HG02852 (cell line): ENCODE measurements at regions not wholly inside any gene's neighbourhood (a gene's known extent, or its start where the extent isn't known, plus 50 kb on each side); places are given as distances from the start of the nearest gene placed in this dataset.

Experiments used
- ATAC-seq: cut with Tn5 transposase; IDR thresholded peaks from one replicate; pipeline ENCODE4 v1.9.1; 2021; ENCODE audit warnings: mild to moderate bottlenecking, moderate library complexity; ENCODE audit not compliant: unreplicated experiment

GRCh38 chr16:52056259-52056658, 490.7 kb downstream of the TOX3 start:
- no peak for ATAC-seq

DNA sequence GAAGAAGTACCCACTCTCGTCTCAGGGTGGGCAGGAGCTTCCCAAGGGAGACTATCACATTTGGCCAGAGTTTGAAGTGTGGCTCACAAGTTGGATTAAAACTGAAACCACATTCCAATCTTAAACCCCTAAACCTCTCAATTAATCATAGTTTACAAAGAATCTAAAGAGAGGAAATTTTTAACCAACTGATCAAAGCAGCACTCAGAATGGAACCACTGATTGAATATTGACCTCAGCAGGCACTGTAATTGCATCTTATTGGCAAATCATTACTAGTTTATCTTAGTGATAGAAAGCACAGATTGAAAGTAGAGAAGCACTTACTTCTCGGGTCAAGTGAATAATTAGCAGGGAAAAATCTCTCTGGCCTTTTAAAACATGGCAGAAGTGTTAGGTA, 491.6 kb downstream of the TOX3 start:
- ATAC-seq = no peak

DNA sequence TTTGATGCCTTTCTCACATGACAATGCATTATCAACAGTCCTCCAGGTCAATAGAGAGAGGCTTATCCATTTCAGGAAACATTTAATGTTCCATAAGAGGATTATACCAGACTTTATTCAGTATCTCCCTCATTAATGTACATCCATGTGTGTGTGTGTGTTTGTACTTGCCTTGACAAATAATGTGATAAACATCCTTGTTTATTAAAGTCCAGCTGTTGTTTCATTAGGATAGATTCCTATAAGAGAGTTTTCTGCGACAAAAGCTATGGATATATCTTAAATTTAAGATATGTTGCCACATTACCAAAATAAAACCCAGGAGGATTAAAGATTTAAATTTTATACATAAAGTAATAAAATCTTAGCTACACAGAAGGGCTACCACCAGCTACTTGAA, 492.6 kb downstream of the TOX3 start:
- no peak for ATAC-seq

DNA sequence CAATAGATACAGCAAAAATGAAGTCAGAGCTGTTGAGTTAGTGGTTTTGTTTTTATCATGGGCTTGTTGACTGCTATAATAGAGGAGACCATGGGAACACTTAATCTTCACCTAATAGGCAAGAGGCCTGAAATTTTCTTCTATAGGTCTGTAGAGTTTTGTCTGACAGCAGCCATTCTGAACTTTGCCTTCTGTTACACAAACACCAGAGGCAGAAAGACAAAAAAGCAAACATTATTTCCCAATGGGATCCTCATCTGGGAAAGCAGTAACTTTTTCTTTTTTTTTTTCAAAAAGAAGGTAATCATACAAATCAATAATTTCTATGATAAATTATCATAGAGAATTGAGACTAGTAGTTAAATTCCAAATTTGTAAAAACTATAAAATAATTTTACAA, 494.1 kb downstream of the TOX3 start:
- ATAC-seq = no peak

- no peak for ATAC-seq
Observed at GRCh38 chr16:52051414-52052172, 495.4 kb downstream of the TOX3 start.

DNA sequence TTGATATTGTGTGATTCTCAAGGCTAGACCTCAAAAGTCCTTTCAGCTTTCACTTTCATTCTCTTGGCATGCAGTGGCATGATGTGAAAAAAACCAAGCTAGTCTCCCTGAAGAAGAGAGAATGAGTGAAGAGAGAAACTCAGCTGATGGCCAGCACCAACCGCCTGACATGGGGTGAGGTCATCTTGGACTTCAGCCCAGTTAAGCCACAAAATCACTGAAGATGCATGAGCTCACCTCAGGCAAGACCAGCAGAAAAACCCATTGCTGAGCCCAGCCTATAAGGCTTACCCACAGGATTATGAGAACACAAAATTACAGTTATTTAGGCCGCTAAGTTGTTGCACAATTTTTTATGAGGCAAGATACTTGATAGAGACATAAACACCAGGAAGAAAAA, 496.5 kb downstream of the TOX3 start:
- no peak for ATAC-seq

DNA sequence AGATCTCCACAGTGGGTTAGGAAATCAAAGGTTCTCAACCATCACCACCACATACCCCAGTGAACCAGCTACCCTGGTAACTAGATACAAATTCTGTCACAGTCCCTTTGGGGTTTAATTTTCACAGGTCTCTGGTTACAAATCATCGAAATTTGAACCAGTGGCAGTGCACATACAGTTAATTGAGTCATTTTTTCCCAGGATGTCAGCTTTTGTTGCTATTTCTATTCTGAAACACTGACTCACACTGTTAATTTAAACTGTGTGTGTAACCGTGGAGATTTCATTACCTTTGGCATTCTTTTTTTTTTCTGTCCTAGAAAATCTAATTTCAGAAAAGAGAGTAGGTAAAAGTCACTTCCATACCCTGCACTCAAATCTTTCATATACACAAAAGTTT, 511.5 kb downstream of the TOX3 start:
- ATAC-seq = no peak

GRCh38 chr16:52034830-52035229, 512.1 kb downstream of the TOX3 start:
- no peak for ATAC-seq

GRCh38 chr16:52033992-52034391, 513.0 kb downstream of the TOX3 start:
- no peak for ATAC-seq

DNA sequence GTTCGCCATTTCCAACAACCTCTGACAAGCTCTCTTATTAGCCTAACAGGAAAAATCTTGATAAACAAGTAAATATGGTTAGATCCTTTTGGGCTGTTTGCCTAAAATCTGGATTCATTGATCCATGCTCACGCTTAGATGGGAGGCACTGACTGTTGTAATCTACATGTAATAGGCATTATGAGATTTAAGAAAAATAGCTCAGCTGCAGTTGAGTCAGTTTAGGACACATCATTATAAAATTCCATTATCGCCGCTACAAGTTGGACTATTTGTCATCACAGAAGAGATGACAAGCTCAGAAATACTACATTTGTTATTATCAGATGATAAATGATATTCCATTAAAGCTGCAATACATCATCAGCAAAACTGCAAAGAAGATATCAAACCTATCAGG, 524.0 kb downstream of the TOX3 start:
- no peak for ATAC-seq

- ATAC-seq = no peak
Observed at GRCh38 chr16:52022177-52022576, 524.8 kb downstream of the TOX3 start.

GRCh38 chr16:52016387-52016786, 530.6 kb downstream of the TOX3 start:
- no peak for ATAC-seq

- no peak for ATAC-seq
Observed at GRCh38 chr16:52005551-52005950, 541.4 kb downstream of the TOX3 start.

GRCh38 chr16:52004343-52004742, 542.6 kb downstream of the TOX3 start:
- ATAC-seq = no peak

DNA sequence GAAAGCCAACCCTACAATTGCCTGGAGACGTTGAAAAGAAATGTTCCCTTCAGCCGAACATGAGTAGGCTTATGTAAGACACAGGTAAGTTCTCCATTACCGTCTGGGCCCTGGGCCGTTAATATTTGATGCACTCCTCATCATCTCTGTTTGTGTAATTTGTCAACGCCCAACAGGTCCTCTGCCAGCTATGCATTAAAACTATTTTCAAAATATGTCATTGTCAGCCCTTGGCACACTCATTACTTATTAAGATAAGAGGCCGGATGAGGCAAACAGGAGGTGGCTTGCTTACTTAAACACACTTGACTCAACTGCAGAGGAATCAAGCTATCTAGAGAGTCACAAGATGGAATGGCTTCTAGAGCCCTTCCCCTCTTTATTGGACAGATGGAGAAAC, 544.9 kb downstream of the TOX3 start:
- no peak for ATAC-seq

DNA sequence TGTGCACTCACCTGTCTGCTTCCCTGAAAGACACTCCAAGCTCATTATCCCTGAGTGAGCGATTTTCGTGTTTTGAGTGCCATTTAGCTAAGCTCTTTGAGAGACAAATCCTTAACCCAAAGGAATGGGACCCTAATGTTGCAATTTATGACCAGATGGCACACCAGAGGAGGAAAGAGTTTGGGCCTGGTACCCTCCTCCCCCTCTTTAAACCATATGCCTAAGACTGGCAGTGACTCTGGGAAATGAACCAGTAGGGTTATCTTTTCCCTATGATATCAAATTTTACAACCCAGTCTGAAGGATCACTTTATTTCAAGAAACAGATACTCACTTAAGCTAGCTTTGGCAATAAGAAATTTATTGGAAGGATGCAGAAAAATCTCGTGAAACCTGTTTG, 550.4 kb downstream of the TOX3 start:
- no peak for ATAC-seq

- no peak for ATAC-seq
Observed at GRCh38 chr16:51994597-51994996, 552.3 kb downstream of the TOX3 start.

DNA sequence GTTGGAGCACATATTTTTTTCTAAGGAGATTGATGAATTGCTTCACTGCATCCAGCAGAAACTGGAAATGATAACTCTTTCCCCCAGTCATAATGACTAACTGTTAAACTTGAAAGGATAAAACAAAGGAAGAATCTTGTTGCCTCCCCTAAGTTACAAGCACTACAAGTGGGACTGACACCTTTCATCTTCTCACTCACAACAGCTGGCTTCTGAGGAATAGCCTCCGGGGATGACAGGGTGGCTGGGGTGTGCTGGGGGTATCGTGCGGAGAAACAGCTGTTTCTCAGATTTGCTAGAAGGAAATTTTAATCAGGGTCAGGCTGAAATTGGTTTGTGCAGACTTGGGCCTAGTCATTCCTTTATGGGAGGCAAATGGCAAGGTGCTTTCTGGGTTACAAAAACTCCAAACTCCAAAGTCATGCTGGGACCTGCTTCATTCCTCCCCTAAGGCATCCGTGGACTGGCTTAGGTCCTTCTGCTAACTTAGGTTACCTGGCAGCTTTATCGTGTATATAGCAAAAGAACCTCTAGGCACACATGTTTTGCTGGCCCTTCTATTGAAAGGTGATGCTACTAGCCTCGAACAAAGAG, 557.2 kb downstream of the TOX3 start:
- ATAC-seq = no peak

GRCh38 chr16:51988977-51989376, 558.0 kb downstream of the TOX3 start:
- ATAC-seq = no peak

DNA sequence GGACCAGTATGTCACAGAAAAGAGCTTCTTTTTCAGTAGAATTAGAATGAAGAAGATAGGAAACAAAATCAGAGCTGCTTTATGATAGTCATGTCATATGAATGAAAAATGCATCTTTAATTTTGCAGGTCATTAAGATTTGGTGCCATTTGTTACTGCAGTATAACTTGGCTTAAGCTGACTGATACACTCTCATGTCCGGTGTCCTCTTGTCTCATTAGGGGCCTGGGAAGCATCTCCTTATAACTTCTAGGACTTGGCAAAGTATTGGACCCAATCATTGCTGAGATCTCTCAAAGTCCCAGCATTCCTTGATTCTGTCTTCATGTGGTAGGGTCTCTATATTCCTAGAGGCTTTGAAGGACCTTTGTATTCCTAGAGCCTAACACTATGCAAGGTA, 559.4 kb downstream of the TOX3 start:
- no peak for ATAC-seq

DNA sequence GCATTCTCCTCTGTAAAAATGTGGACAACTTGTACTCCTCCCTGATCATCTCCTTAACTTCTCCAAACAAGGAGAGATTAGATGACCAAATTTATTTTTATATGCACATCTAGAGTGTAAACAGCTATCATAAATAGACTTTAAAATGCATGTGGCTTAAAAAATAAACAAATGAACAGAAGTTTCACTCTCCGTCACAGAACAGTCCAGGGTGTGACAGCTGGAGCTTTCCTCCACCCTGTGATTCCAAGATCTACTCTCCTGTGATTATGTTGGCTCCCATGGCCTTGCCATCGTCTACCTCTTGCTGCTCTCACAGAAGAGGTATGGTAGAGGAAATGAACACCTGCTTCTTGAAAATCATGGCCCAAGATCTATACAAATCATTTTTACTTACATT, 560.2 kb downstream of the TOX3 start:
- no peak for ATAC-seq

DNA sequence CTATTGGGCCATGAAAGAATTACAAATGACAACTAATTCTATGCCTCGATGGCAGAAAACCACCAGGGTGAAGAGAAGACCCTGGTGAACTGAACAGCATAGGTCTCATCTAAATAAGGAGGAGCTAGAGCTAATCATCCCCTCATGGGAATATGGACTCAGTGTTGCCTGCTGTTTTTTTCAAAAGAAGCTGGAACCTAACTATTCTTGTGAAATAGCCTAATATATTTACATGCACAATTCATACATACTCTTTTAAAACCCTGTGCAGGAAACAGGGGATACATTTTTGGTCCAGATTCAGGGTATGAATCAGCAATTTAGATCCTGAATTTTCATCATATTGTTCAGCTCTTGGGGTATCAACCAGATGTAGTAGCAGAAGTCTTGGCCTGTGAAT, 560.6 kb downstream of the TOX3 start:
- no peak for ATAC-seq

DNA sequence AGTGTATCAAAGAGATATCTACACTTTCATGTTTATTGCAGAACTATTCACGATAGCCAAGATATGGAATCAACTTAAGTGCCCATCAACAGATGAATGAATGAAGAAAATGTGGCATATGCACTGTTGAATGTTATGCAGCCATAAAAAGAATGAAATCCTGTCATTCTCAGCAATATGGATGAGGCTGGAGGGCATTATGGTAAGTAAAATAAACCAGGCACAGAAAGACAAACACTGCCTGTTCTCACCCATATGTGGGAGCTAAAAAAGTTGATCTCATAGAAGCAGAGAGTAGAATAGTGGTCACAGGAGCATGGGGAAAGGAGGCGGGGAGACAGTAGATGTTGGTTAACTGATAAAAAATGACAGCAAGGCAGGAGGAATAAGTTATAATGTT, 561.8 kb downstream of the TOX3 start:
- ATAC-seq = no peak
